ENCODE measurements at regions not wholly inside any gene's neighbourhood (a gene's known extent, or its start where the extent isn't known, plus 50 kb on each side); places are given as distances from the start of the nearest gene placed in this dataset.

DNA sequence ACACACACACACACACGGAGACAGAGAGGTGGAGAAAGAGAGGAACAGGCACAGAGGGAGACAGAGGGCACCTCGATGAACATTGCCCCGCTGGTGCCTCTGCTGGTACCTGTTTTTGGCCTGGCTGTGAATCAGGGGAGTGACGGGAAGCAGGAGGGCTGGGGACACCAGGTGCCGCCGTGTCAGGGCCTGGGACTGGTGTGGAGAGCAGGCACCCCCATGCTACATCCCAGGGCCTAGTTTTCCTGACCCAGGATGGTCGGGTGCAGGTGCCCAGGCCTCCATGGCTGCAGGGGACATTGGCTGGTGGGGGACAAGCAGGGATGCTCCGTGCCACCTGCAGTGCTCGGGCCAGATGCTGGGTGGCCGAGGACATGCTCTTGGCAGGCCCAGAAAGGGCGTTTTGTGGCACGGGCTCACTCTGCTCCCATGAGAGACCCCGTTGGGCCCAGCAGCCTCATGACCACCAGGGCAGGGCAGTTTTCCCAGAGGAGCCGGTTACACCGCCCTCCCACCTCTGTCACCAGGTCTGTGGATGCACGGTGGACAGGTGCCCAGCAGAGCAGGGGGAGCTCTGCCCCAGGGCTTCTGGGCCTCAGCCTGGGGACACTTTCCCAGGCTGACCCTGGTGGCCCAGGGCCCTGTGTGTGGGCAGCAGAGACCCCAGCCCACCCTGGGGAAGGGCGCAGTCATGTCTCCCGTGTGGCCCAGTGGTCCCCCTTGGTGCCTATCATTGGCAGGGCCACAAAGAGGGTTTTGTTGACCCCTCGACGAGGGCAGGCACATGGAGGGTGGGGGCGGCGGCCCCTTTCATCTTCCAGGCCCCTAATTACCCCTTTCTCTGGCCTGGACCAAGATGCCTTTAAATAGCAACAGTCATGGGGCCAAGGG is 207.5 kb upstream of the RTL1 start:
- DNase-seq, result no peak

DNA sequence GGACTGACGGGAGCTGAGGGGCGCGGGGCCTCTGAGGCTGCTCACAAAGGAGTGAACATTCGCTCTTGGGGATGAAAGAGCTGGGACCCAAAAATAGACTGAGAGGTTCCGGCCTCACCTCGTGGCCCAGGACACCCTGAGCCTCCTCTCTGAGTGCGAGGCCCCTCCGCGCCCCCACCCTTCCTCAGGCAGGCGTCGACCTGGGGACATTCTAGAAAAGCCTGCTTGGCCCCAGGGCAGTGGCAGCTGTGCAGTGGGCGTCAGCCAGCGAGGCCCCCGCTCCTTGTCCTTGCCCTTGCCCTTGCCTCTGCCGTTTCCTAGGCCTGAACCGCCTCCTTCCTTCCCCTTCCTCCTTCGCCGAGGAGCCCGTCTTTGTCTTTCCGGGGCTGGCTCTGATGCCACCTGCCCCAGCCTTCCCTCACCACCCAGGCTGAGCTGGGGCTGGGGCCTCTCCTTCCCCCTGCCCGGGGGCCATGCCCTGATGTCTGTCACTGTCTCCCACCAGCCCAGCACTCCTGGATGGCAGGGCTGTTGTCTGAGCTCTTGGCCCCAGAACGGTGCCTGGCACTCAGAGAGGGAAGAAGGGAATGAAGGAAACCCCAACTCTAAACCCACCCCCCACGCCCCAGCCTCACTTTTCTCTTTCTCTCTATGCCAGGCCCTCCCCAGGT is 208.2 kb upstream of the RTL1 start:
- no peak for DNase-seq

DNA sequence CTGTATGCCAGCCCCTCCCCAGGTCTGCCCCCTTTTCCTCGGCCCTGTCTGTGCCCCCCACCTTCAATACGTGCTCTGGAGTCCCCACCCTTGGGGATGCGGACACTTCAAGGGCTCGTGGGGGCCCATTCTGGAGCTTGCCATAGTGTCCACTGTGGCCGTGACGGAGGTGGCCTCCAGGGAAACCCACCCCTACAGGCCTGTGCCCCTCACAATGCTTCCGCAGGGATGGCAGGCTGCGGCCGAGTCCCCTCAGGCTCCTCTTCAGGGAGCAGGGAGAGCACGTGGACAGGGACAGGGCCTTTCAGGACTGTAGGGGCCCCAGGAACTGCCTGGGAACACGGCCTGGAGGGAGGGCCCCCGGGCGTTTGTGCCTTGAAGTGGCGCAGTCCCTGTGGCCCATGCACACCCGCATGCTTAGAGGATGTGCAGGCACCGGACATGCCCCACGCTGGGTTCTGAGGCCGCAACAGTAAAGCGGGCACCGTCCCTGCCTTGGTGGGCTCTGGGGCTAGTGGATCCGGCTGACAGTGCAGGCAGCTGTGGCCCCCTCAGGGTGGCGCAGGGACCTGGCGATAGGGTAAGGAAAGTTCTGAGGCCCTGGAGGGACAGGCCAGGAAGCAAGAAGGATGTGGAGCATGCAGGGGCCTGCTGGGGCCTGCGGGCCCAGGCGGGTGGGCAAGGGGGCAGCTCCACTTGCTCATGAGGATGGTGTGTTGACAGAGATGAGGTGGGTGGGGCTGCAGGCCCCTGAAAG is 209.0 kb upstream of the RTL1 start:
- DNase-seq, result no peak

- DNase-seq, result no peak
These were observed 209.6 kb upstream of the RTL1 start for GRCh38 chr14:101113108-101113612.

GRCh38 chr14:101113835-101114725 is 210.6 kb upstream of the RTL1 start:
- no peak for DNase-seq

- DNase-seq, result no peak
These were observed 211.4 kb upstream of the RTL1 start for GRCh38 chr14:101114726-101115515.

DNA sequence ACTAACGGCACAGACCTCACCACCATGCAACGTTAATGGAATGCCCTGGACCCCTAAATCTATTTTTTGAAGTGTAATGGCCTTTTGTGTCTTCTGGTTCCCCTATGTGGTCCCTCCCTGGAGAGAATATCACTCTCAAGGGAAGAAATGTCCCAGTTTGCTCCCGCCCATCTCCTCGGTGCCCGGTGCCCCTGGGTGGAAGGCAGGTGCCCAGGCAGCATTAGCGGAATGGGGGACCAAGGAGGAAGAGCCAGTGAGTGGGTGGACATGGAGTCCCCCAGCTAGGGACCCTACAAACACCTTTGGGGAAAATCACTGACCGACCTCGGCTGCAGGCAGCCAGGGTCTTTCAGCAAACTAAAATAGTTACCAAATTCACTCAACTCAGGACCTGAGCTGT is 212.1 kb upstream of the RTL1 start:
- no peak for DNase-seq

DNA sequence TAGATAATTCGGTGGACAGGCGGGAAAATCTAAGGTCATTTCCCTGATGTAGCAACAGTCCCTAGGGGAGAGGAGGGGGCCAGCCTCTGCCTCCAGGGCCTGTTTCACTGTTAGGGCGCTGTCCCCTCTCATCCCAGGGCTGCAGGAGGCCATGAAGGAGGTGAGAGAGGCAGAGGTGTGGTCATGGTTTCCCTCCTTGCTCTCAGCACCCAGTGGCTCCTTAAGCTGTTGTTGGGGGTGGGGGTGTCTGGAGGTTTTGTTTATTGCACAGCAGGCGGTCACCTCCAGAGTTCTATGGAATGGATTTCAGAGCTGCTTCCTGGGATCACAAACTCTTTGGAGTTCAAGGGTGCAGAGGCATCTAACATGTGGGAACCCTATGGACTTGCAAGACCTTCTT is 212.5 kb upstream of the RTL1 start:
- DNase-seq, result no peak

GRCh38 chr14:101116486-101117130 is 213.1 kb upstream of the RTL1 start:
- no peak for DNase-seq

GRCh38 chr14:101117543-101117942 is 214.0 kb upstream of the RTL1 start:
- no peak for DNase-seq

- no peak for DNase-seq
These were observed 214.7 kb upstream of the RTL1 start for GRCh38 chr14:101118233-101118632.

DNA sequence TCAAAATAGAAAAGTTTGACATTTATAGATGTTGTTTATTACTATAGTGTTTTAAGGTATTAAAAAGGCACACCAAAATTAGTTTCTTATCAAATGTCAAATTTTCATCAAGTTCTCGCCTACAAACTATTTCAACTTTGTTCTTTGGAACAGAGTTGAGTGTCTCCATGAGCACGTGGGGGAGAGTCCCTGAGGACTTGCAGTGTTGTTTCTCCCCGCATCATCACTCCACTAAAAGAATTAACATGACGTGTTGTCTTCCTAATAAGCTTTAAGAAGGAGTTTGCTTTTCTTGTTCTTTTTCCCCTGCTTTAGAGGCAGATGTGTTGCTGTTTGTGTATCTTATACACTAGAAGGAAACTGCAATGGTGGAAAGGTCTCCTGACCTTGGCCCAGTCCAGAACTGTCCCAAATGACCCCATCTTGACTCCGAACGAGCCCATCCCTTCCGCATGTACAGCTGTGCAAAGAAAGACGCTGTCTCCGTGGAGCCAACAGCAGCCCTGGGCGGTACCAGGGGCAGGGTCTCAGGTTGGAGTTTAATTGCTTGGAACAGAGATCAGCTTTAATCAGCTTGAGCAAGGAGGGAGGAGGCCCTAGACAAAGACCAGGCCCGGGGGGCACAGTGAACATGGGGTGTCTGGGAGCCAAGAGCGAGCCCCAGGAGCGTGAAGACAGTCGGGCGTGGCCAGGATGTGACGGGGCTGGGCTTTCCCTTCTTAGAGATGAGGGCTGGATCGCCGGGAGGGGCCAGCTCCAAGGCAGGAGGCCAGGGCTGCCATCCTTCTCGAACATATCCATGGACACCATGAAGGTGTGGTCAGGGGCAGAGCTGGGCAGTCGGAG is 215.4 kb upstream of the RTL1 start:
- DNase-seq, result no peak

- DNase-seq, result no peak
These were observed 216.5 kb upstream of the RTL1 start for GRCh38 chr14:101119830-101120571.

DNA sequence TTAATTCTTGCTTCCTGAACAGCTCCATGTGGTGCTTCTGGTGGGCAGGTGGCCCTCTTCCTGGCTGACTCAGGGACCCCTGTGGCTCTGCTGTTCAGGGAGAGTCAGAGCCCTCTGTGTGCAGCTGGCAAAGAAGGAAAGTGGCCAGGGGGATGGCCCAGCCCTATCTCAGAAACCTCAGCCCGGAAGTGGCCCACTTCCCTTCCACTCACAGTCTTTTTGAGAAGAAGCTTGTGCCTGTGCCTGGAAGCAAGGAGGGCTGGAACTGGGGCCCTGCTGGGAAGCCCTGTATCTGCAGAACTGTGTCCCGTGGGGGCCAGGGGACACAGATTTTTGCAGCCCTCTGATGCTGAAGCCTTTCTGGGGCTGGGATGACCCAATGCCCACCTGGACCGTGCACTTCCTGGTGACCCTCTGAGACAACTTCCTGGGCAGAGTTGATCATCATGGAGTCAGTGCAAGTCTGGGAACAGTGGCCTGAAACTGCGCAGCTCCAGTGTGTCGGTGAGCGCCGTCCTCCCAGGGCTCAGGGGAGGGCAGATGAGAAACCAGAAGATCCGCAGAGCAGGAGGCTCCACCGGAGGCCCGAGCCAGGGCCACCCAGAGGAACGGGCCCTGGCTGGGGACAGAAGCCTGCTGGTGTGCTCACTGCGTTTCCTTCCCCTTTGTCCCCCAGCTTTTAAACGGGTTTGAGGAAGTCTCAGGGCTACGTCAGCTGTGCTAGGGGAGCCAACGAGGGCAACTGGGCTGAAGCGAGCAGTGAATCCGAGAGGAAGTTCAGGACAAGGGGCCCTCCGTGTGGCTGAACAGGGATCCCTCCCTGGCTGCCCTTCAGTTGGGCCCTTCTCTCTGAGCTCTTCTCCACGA is 217.4 kb upstream of the RTL1 start:
- peak; percentile 4 for DNase-seq

GRCh38 chr14:101121508-101122139 is 218.1 kb upstream of the RTL1 start:
- DNase-seq, result no peak

DNA sequence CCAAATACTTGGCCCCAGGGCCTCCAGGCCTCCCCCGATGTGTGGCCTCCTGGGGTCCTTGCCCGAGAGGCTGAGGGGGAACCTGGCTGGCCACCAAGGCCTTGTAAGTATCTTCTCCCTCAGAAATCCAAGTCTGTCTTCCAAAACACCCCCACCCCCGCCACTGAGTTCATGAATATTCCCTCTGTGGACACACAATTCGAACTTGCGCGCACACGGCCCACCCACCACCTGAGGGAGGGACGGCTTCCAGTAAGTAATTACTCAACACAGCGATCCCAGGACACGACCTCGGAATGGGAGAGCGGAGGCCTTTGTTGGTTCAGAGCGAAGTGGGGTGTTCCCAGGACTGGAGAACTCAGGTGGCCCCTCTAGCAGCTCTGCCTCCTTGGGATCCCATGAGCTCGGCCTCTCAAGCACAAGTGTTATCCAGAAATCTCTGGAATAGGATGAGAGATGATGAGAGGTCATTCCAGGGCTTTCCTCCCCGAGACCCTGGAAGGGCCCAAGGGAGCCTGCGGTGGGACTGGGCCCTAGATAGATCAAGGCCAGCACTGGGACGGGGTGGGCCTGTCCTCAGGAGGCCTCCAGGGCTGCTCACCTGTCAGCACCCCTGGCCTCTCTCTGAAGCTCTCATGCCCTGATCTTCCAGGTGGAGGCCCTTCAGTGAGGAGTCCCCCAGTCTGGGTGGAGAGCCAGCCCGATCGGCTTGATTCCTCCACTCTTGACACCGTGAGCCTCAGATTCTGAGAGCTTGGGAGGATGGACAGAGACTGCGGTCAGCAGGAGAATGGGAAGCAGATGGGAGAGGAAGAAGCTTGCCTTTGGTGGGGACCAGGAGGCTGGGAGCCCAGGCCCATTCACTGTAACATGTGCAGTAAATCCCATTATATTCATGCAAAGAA is 219.0 kb upstream of the RTL1 start:
- DNase-seq, result no peak
